HG03196 (cell line): ENCODE measurements at regions not wholly inside any gene's neighbourhood (a gene's known extent, or its start where the extent isn't known, plus 50 kb on each side); places are given as distances from the start of the nearest gene placed in this dataset.
"Not testable (repeated sequence)": the region's sequence is repeated elsewhere in the genome, so short reads cannot be mapped to it uniquely, and the experiment has no call there.

Experiments
- ATAC-seq: cut with Tn5 transposase; IDR thresholded peaks from one replicate; pipeline ENCODE4 v1.9.1; 2021; ENCODE audit not compliant: unreplicated experiment

DNA sequence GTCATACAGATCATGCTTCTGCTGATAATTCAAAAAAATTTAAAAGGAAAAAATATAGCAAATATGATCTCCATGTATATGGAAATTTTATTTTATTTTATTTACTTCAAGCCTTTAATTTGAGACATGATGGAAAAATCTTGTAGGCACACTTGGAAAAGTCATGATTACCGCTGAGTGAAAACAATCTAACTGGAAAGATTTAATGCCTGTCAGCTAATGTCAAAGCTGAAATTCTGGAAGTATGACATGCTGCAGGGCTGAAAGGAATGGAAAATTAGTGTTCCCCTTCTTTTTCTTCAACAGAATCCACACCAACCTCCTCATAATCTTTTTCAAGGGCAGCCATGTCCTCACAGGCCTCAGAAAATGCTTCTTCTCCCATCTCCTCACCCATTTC lies 58.2 kb downstream of the RPRM start:
- ATAC-seq, result no peak

DNA sequence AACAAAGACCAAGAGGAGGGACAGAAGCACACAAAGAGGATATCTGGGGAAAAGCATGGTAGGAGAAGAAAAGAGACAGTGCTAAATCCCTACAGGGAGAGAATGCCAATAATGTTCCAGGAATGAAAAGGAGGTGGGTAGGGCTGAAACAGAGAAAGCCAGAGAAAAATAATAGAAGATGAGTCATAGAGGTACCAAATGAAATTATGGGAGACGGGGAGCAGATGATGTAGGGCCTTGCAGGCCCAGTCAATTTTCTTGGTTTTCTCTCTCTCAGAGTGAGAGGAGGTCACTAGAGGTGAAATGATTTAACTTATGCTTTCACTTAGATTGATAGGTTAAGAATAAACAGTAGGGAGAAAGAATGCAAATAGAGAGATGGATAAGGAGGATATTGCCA lies 61.5 kb downstream of the RPRM start:
- ATAC-seq, result no peak

DNA sequence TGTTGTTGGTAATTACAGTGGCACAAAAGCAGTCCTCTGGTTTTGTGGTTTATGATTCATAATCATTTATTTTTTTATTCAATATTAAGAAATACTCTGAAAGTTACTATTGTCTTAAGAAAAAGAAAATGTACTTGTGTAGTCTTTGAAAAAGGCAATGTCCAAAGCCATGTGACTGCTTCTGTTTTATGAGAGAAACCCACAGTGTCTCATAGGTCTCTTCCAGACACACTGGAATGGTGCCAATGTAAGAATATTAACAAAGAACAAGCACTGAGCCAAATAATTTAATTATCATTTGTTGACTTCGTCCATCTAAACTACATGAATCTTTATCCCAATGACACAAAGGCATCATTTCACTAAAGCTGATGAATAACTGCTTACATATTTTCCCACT lies 62.5 kb downstream of the RPRM start:
- no peak for ATAC-seq

- ATAC-seq, result no peak
Observed at GRCh38 chr2:153408710-153409385, 69.7 kb downstream of the RPRM start.

DNA sequence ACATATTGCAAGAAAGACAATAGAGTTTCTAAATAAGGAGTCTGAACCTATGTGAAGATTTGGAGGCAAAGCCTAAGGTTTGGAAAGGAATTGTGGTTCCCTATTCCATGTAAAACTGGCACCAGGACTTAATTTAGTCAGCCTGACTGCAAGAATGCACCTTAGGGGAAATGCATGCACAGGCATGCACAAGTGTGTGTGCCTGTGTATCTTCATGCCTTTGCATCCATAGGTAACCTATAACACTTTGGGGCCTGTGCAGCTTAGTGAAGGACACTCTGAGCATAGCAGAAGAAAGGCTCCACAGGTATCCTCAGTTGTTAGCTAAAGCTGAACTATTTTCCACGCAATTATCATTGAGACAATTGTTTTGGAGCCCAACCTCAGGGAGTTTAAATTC lies 73.4 kb downstream of the RPRM start:
- ATAC-seq, result no peak

DNA sequence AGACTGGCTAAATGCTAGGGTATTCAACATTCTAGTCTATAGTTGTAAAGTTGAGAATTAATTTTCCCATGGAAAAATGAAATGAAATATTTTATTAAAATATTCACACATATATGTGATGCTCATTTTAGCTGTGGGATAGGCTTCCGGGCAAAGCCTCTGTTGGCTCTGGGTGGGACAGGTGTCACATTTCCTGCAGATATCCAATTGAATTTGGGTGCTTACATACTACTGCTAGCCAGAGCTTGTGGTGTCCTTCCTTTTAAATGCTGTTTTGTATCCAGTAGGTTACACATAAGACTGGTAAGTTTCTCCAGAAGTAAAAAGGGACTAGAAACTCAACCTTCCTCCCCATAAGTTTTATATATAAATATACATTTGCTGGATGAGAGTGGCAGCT lies 73.8 kb downstream of the RPRM start:
- no peak for ATAC-seq

GRCh38 chr2:153403940-153404339 lies 74.6 kb downstream of the RPRM start:
- ATAC-seq, result no peak

DNA sequence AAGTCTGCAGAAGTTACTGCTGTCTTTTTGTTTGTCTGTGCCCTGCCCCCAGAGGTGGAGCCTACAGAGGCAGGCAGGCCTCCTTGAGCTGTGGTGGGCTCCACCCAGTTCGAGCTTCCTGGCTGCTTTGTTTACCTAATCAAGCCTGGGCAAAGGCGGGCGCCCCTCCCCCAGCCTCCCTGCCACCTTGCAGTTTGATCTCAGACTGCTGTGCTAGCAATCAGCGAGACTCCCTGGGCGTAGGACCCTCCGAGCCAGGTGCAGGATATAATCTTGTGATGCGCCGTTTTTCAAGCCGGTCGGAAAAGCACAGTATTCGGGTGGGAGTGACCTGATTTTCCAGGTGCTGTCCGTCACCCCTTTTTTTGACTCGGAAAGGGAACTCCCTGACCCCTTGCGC lies 75.2 kb downstream of the RPRM start:
- ATAC-seq, result not testable (repeated sequence)

DNA sequence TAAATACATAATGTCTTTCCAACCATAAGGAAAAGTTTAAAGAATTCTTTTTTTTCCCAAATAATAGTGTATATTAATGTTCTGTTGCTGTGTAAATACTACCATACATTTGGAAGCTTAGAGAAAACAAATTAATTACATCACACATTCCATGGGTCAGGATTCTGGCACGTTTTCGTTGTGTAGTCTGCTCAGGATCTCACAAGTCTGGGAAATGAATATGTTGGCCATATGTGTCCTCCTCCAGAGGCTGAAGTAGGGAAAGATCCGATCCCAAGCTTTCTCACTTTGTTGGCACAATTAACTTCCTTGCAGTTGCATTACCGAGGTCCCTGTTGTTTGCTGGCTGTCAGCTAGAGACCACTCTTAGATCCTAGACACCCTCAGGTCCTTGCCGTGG lies 83.9 kb downstream of the RPRM start:
- no peak for ATAC-seq

- ATAC-seq, result no peak
Observed at GRCh38 chr2:153394247-153394646, 84.3 kb downstream of the RPRM start.

GRCh38 chr2:153393518-153393917 lies 85.0 kb downstream of the RPRM start:
- no peak for ATAC-seq

DNA sequence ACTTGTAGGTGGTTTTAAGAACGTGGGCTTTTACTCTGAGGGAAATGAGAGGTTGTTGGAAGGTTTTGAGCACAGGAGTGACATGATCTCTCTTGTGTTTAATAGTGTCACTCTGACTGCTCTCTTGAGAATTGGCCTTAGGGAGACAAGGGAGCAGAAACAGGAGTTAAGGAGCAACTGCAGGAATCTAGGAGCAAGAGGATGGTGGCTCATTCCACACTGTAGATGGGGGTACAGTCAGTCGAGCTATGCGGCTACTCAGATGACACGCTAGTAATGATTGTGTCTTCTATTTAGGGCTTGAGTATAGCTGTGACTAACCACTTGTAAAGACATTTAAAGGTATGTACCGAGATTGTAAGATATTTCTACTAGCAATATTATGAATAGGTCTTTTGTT lies 87.4 kb downstream of the RPRM start:
- ATAC-seq, result no peak

GRCh38 chr2:153388246-153388645 lies 90.3 kb downstream of the RPRM start:
- ATAC-seq, result no peak

DNA sequence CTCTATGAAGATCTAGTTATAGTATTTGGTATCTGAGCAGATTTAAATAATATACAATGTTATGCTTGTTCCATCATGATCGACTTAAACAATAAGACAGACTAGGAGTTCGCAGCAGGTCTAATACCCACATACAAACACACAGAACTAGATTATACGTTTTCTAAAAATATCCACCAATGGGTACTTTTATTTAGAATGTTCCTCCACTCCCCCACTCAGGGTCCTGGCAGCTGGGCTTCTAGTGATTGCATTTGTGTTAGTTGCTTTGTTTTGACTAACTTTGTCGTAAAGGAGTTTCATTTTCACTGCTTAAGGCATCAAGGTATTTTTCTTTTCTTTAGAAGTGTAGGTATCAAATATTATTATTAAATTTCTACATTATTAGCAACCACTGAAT lies 91.4 kb downstream of the RPRM start:
- ATAC-seq, result no peak

DNA sequence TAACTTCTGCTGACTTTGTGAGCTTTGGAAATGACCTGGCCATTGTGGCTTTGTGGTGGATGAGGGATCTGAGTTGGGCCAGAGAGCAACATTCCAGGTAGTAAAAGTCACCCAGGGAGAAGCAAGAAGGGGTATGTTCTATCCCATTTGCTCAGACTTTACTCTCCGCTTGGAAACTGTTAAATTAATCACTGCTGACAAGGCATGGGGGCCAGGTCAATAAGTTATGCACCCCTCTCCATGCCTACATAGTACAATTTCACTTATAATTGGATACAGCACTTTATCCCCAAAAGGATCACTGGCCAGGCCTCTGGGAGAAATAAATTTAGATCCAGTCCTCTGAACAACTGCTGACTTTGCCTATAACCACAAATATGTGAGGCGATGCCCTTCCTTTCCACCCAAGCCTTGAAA lies 92.1 kb downstream of the RPRM start:
- ATAC-seq, result no peak

- ATAC-seq, result peak; percentile 82
Observed at GRCh38 chr2:153373510-153374279, 104.9 kb downstream of the RPRM start.

DNA sequence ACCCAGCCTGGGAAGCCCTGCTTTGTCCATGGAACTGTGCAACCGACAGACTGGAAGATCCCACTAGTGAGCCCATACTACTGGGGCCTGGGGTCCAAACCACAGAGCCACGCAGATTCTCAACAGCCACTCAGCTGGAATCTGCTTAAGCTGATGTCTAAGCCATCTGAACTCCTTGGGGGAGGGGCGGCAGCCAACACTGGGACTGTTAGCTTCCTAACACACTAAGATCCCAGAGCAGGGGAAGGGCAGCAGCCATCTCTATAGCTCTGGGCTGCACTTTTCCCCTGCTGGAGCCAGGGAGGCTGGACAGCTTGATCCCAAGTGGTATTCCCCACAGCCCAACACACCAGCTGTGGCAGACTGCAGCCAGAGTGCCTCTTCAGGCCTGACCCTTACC lies 118.3 kb downstream of the RPRM start:
- no peak for ATAC-seq

DNA sequence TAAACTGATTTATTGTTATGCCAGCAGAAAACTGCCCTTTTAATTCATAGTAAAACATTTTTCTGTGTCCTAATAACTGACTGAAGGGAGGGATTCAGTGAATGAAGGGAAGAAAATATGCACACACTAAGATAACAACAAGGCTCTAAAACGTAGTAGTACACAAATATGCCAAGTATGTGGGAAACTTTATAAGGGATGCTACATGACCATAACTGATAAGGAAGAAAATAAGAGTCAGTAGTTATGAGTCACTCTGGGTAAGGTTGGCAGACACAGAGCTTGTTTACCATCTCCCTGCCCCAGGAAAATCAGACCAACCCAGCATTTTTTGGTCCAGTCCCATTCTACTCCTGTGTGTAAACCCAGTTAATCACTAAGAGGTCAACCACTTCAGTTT lies 124.2 kb downstream of the RPRM start:
- ATAC-seq, result no peak

DNA sequence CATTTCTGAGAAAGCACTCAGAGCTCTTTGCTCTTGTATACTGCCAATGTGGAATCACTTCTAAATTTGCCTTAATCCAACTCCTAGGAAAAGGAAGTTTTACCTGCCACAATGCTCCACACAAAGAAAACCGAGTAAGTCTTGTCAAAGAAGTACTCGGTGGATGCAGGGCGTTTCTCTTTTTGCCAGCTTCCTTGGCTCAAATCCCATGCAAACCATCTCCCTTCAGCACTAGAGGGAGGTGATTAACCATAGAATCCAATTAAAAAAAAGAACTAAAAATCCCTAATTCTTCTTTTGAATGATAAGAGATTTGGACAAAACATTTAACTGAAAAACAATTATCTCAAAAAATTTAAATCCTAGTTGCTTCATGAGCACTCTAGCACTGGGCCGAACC lies 129.0 kb downstream of the RPRM start:
- ATAC-seq, result no peak

DNA sequence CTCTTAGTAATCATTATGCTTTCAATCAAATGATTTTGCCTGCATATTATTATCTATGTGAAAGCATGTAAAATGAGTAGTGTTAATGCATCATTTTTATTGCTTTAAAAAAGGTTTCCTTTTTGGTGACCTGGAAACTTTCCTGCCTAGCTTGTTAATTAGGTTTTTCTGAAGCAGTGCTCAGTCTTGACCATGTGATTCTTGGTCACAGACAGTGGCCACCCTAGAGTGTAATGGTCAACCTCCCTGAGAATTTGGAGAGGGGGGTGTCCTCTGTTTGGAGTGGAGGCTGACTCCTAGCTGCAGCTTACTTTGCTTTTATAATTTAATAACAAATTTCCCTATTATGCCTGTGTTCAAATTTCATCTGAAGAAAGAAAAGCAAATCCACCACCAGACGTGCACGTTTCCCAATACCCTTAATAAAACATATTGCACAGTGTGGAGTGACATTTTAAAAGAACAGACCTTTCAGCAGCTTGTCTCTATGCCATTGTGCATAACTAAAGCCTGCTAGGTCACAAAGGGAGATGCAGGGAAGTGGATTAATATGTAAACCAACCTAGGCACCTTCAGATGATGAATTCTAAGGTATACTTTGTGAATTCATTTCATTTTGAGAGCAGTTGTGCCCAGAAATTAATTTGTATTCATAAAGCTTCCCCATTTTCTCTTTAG lies 130.6 kb downstream of the RPRM start:
- ATAC-seq, result no peak

DNA sequence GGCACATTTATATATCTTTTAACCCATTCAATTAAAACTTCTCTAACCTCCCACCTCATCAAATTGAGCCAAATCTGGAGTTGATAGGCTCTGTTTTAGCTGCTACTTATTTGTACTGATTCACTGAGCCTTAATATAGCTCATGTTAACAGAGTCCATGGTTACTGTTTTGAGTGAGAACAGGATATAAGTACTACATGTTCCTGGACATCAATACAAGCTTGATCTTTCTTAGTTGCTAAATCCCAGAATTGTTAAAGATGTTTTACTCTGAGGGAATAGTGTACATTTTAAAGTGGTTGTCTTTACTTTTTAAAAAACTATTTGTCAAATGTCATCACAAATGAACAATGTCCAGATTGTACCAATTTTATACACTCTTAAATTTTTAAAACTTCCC lies 157.7 kb downstream of the RPRM start:
- no peak for ATAC-seq

DNA sequence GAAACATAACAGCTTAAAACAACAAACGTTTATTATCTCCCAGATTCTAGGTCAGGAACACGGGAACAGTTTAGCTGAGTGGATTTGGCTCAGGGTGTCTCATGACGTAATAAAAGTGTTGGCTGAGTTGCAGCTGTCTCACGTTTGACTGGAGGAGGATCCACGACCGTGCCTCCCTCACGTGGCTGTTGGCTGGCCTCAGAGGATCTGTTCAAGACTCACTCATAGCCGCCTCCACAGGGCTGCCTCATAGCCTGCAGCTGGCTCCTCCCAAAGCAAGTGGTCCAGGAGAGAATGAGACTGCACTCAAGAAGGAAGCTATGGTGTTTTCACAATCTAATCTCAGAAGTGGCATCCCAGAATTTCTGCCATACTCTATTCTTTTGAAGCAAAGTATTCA lies 167.1 kb downstream of the RPRM start:
- ATAC-seq, result no peak
